Activated effector memory CD4-positive, alpha-beta T cell treated with Interleukin-2 at 50 U/mL for 16 hours (primary cell): ENCODE measurements at regions not wholly inside any gene's neighbourhood (a gene's known extent, or its start where the extent isn't known, plus 50 kb on each side); places are given as distances from the start of the nearest gene placed in this dataset.
"Not testable (repeated sequence)": the region's sequence is repeated elsewhere in the genome, so short reads cannot be mapped to it uniquely, and the experiment has no call there.

Experiments used
- DNase-seq: peaks from one replicate; pipeline ENCODE4 v3.0.0-alpha.2; 2020

- DNase-seq = no peak
Measured at GRCh38 chr7:131656980-131657723, 100.7 kb upstream of the PODXL start.

- no peak for DNase-seq
Measured at GRCh38 chr7:131655866-131656265, 99.4 kb upstream of the PODXL start.

- no peak for DNase-seq
Measured at GRCh38 chr7:131655447-131655846, 99.0 kb upstream of the PODXL start.

GRCh38 chr7:131654668-131655326, 98.4 kb upstream of the PODXL start:
- DNase-seq = peak; percentile 66

GRCh38 chr7:131654249-131654558, 97.8 kb upstream of the PODXL start:
- no peak for DNase-seq

GRCh38 chr7:131653418-131654248, 97.2 kb upstream of the PODXL start:
- DNase-seq = no peak

GRCh38 chr7:131652934-131653333, 96.5 kb upstream of the PODXL start:
- DNase-seq = no peak

GRCh38 chr7:131652194-131652593, 95.8 kb upstream of the PODXL start:
- no peak for DNase-seq

- DNase-seq = no peak
Measured at GRCh38 chr7:131649879-131650278, 93.5 kb upstream of the PODXL start.

GRCh38 chr7:131649003-131649541, 92.6 kb upstream of the PODXL start:
- DNase-seq = no peak

- DNase-seq = no peak
Measured at GRCh38 chr7:131648491-131648890, 92.1 kb upstream of the PODXL start.

GRCh38 chr7:131646203-131646602, 89.8 kb upstream of the PODXL start:
- DNase-seq = no peak

GRCh38 chr7:131642429-131642828, 86.0 kb upstream of the PODXL start:
- no peak for DNase-seq

- no peak for DNase-seq
Measured at GRCh38 chr7:131640686-131641085, 84.3 kb upstream of the PODXL start.

GRCh38 chr7:131638641-131639430, 82.4 kb upstream of the PODXL start:
- DNase-seq = no peak

- no peak for DNase-seq
Measured at GRCh38 chr7:131637859-131638258, 81.4 kb upstream of the PODXL start.

- no peak for DNase-seq
Measured at GRCh38 chr7:131636092-131636491, 79.7 kb upstream of the PODXL start.

- DNase-seq = not testable (repeated sequence)
Measured at GRCh38 chr7:131634197-131634596, 77.8 kb upstream of the PODXL start.

- no peak for DNase-seq
Measured at GRCh38 chr7:131633342-131633843, 77.0 kb upstream of the PODXL start.

GRCh38 chr7:131630427-131630826, 74.0 kb upstream of the PODXL start:
- no peak for DNase-seq

- no peak for DNase-seq
Measured at GRCh38 chr7:131629217-131629882, 72.9 kb upstream of the PODXL start.

- no peak for DNase-seq
Measured at GRCh38 chr7:131628634-131629033, 72.2 kb upstream of the PODXL start.
